Stomach (tissue), 8 donors: ENCODE measurements at regions not wholly inside any gene's neighbourhood (a gene's known extent, or its start where the extent isn't known, plus 50 kb on each side); places are given as distances from the start of the nearest gene placed in this dataset.

Experiments used
- DNase-seq, 2 donors: peaks; one replicate each; pipeline versions ENCODE4 v3.0.0 to v3.0.0-alpha.2; 2013 to 2019
- H3K27ac ChIP-seq, 5 donors: fragments of 200-600 bp in 4 of 5; sonication (generic) in 4 of 5; one replicate each; pipeline ENCODE4 v1.5.1; 2013 to 2019; ENCODE audit warnings: mild to moderate bottlenecking in 1 of 5, moderate library complexity in 1 of 5
- H3K27me3 ChIP-seq, 3 donors: fragments of 200-600 bp; sonication (generic); one replicate each; pipeline ENCODE4 v1.5.1; 2017 to 2019; ENCODE audit warnings: mixed run types in 1 of 3
- H3K36me3 ChIP-seq, 4 donors: fragments of 200-600 bp; sonication (generic); 1 replicate in 3 of 4; 2 replicates in 1 of 4; pipeline ENCODE4 v1.5.1; 2016 to 2019
- H3K4me1 ChIP-seq, 4 donors: fragments of 200-600 bp; sonication (generic); one replicate each; pipeline ENCODE4 v1.5.1; 2016 to 2019
- H3K4me3 ChIP-seq, 4 donors: fragments of 200-600 bp; sonication (generic) in 3 of 4; one replicate each; pipeline ENCODE4 v1.5.1; 2016 to 2019; ENCODE audit warnings: mild to moderate bottlenecking in 1 of 4
- H3K9me3 ChIP-seq, 4 donors: fragments of 200-600 bp; sonication (generic); one replicate each; pipeline ENCODE4 v1.5.1; 2016 to 2019
- CTCF ChIP-seq, 7 experiments: fragments of 450-650 bp in 4 of 7; fragments of 200-600 bp in 3 of 7; sonication (generic) in 3 of 7; IDR thresholded peaks; one replicate each; pipeline ENCODE4 v1.5.1; 2016 to 2019; ENCODE audit warnings: antibody characterized with exemption in 7 of 7, control low read depth in 2 of 7, mild to moderate bottlenecking in 1 of 7
- EP300 ChIP-seq: sonication (generic); formaldehyde crosslinking; IDR thresholded peaks from one replicate; pipeline ENCODE4 v1.6.1; 2017; ENCODE audit warnings: antibody characterized with exemption
- POLR2A ChIP-seq, 4 donors: fragments of 450-650 bp; IDR thresholded peaks; one replicate each; pipeline ENCODE4 v1.6.1; 2016; ENCODE audit warnings: antibody characterized with exemption in 4 of 4, control low read depth in 2 of 4, mild to moderate bottlenecking in 1 of 4, moderate library complexity in 1 of 4
- POLR2AphosphoS5 ChIP-seq, 3 donors: sonication (generic); formaldehyde crosslinking; IDR thresholded peaks; one replicate each; pipeline ENCODE4 v1.6.1; 2016; ENCODE audit warnings: antibody characterized with exemption in 3 of 3
- WGBS, 5 donors: extraction: QIAGEN DNeasy Blood & Tissue Kit in 3 of 5; methylation state at CpG; one replicate each; pipeline versions ENCODE4 v1.1.5 to v1.1.7; 2013 to 2018; 5-methylcytosine and 5-hydroxymethylcytosine counted together
- intact Hi-C: fragments of 100-400 bp; cut with DNase I; formaldehyde crosslinking; loops from one replicate; pipeline ENCODE4 v1.15.1; 2023; ENCODE audit warnings: low total_unique reads
- donor health status: healthy with polysubstance abuse.
- donor health status: Bipolar disorder and iron deficiency.
- donor health status: healthy.

GRCh38 chr7:118627467-118627866, 403.0 kb downstream of the ANKRD7 start:
- 83 to 89% (median 85%) methylated on average over 8 of the region's 8 CpGs for WGBS, 5 donors

GRCh38 chr7:118629898-118630438, 405.5 kb downstream of the ANKRD7 start:
- TF ChIP-seq CTCF (IDR thresholded peaks at IDR 0.05) (no peak), POLR2AphosphoS5 (IDR thresholded peaks at IDR 0.05) (no peak), POLR2A (IDR thresholded peaks at IDR 0.05) (no peak), EP300 (no peak)
- H3K27ac ChIP-seq = no peak overlapping the region
- intact Hi-C loops = no loop called here
- 22 to 57% (median 26%) methylated on average over 2 of the region's 2 CpGs for WGBS, 5 donors
- H3K27me3 ChIP-seq = no peaks in the 10 kb centered on the region
- H3K4me1 ChIP-seq = no peaks in the 10 kb centered on the region
- DNase-seq = no peak
- no peaks in the 10 kb centered on the region for H3K36me3 ChIP-seq
- peaks cover 0 to 14% (median 6%) of the 10 kb centered on the region in 4 donors for H3K9me3 ChIP-seq
- no peak overlapping the region for H3K4me3 ChIP-seq

More at GRCh38 chr7:118627467-118627866, 403.0 kb downstream of the ANKRD7 start:
- TF ChIP-seq POLR2AphosphoS5 (IDR thresholded peaks at IDR 0.05) = no peak
- no peak for TF ChIP-seq CTCF (IDR thresholded peaks at IDR 0.05)
- TF ChIP-seq EP300 = no peak
- TF ChIP-seq POLR2A (IDR thresholded peaks at IDR 0.05) = no peak
- Histone ChIP-seq H3K36me3 (no peaks in the 10 kb centered on the region), H3K27ac (no peak overlapping the region), H3K4me1 (no peaks in the 10 kb centered on the region), H3K4me3 (no peak overlapping the region), H3K9me3 (peaks cover 0 to 11% (median 6%) of the 10 kb centered on the region in 4 donors), H3K27me3 (no peaks in the 10 kb centered on the region)
- intact Hi-C loops = no loop called here
- DNase-seq = no peak

GRCh38 chr7:118642396-118642795, 417.9 kb downstream of the ANKRD7 start:
- Histone ChIP-seq H3K9me3 (no peaks in the 10 kb centered on the region), H3K27me3 (no peaks in the 10 kb centered on the region), H3K36me3 (no peaks in the 10 kb centered on the region), H3K4me1 (no peaks in the 10 kb centered on the region), H3K4me3 (no peak overlapping the region), H3K27ac (no peak overlapping the region)
- 38 to 87% (median 76%) methylated on average over 2 of the region's 2 CpGs for WGBS, 5 donors
- no peak for DNase-seq
- intact Hi-C loops = no loop called here
- TF ChIP-seq POLR2A (IDR thresholded peaks at IDR 0.05) (no peak), POLR2AphosphoS5 (IDR thresholded peaks at IDR 0.05) (no peak), CTCF (IDR thresholded peaks at IDR 0.05) (no peak), EP300 (no peak)

GRCh38 chr7:118644346-118644745, 419.8 kb downstream of the ANKRD7 start:
- intact Hi-C loops = no loop called here
- Histone ChIP-seq H3K36me3 (no peaks in the 10 kb centered on the region), H3K27me3 (no peaks in the 10 kb centered on the region), H3K4me1 (no peaks in the 10 kb centered on the region), H3K27ac (no peak overlapping the region), H3K9me3 (no peaks in the 10 kb centered on the region), H3K4me3 (no peak overlapping the region)
- TF ChIP-seq EP300 = no peak
- no peak for TF ChIP-seq POLR2AphosphoS5 (IDR thresholded peaks at IDR 0.05)
- no peak for DNase-seq

- Histone ChIP-seq H3K27me3 (no peaks in the 10 kb centered on the region), H3K9me3 (no peaks in the 10 kb centered on the region), H3K4me3 (no peak overlapping the region), H3K36me3 (no peaks in the 10 kb centered on the region), H3K4me1 (no peaks in the 10 kb centered on the region), H3K27ac (no peak overlapping the region)
- TF ChIP-seq POLR2A (IDR thresholded peaks at IDR 0.05) (no peak), POLR2AphosphoS5 (IDR thresholded peaks at IDR 0.05) (no peak), CTCF (IDR thresholded peaks at IDR 0.05) (no peak), EP300 (no peak)
- no peak for DNase-seq
- WGBS, 5 donors = 75 to 89% (median 83%) methylated on average over 2 of the region's 2 CpGs
- intact Hi-C loops = no loop called here
Observed at GRCh38 chr7:118648002-118648401, 423.5 kb downstream of the ANKRD7 start.
